Mesothelial cell of epicardium (in vitro differentiated cells): ENCODE measurements at regions not wholly inside any gene's neighbourhood (a gene's known extent, or its start where the extent isn't known, plus 50 kb on each side); places are given as distances from the start of the nearest gene placed in this dataset.
"Not testable (repeated sequence)": the region's sequence is repeated elsewhere in the genome, so short reads cannot be mapped to it uniquely, and the experiment has no call there.

Source experiments
- DNase-seq, 2 experiments: peaks; one replicate each; pipeline ENCODE4 v3.0.0; 2021; ENCODE audit warnings: low spot score in 2 of 2; ENCODE audit not compliant: unreplicated experiment in 2 of 2
- H3K27ac Mint-ChIP-seq: 2 replicates; pipeline ENCODE4 v1.8.0; 2021; ENCODE audit warnings: mixed read lengths
- H3K27me3 Mint-ChIP-seq: 2 replicates; pipeline ENCODE4 v1.8.0; 2021; ENCODE audit warnings: low read depth, mixed read lengths
- H3K36me3 Mint-ChIP-seq: 2 replicates; pipeline ENCODE4 v1.8.0; 2021; ENCODE audit warnings: mixed read lengths
- H3K4me1 Mint-ChIP-seq: 2 replicates; pipeline ENCODE4 v1.8.0; 2021; ENCODE audit warnings: mixed read lengths
- H3K4me3 Mint-ChIP-seq: 2 replicates; pipeline ENCODE4 v1.8.0; 2021; ENCODE audit warnings: mild to moderate bottlenecking, moderate library complexity, mixed read lengths
- H3K9me3 Mint-ChIP-seq: 2 replicates; pipeline ENCODE4 v1.8.0; 2021; ENCODE audit warnings: mixed read lengths

DNA sequence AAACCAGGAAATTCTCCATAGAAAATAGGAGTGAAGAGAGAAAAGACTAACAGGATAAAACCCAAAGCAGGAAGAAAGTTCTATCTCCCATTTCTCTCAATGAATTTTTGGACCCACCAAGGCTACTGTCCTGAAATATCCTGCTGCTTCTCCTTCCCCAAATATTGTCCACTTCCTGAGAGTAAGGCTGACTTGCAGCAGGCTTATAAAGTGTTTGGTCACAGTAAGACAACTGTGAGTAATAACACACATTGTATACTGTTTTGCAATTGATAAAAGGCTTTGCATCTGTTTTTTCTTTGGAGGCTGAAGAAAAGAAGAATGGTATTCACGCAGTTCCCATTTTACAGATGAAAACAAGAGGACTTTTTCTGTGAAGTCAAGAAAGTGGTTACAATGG lies 52.8 kb downstream of the FOXD4L6 start:
- not testable (repeated sequence) for H3K36me3 Mint-ChIP-seq, H3K9me3 Mint-ChIP-seq, H3K27ac Mint-ChIP-seq, DNase-seq, H3K4me1 Mint-ChIP-seq
- Mint-ChIP-seq H3K27me3 (peaks cover 57% of the 10 kb centered on the region), H3K4me3 (peak overlapping the region; percentile 61)

DNA sequence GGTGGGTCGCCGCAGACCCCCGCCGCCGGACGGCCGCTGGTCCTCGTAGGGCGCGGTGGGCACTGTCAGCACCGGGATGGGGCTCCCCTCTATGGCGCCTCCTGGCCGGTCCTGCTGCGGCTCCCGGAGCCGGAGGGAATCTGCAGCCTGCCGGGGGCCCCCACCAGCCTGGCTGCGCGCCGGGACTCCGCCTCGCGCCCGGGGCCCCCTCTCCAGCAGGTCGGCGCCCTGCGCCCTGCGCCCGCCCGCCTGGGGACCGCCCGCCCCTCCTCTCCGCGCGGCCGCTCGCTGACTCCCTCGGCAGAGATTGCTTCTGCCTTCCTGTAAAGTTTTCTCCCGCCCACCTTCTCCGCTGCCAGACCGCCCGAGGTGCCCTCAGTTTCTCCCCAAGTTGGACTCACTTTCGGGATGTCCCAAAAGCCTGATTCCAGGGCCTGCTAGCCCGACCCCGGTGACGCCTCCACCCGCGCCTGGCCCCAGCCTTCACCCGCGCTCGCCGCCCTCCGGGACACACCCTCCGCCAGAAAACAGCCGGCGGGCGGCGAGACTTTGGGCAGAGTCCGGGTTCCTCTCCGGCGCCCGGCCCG lies 54.0 kb downstream of the FOXD4L6 start:
- not testable (repeated sequence) for H3K36me3 Mint-ChIP-seq, H3K27ac Mint-ChIP-seq, H3K4me1 Mint-ChIP-seq, H3K9me3 Mint-ChIP-seq
- Mint-ChIP-seq H3K27me3 (peaks cover 57% of the 10 kb centered on the region), H3K4me3 (peak overlapping the region; percentile 61)
- peak in 1 of 2 experiments; percentile 45 for DNase-seq

DNA sequence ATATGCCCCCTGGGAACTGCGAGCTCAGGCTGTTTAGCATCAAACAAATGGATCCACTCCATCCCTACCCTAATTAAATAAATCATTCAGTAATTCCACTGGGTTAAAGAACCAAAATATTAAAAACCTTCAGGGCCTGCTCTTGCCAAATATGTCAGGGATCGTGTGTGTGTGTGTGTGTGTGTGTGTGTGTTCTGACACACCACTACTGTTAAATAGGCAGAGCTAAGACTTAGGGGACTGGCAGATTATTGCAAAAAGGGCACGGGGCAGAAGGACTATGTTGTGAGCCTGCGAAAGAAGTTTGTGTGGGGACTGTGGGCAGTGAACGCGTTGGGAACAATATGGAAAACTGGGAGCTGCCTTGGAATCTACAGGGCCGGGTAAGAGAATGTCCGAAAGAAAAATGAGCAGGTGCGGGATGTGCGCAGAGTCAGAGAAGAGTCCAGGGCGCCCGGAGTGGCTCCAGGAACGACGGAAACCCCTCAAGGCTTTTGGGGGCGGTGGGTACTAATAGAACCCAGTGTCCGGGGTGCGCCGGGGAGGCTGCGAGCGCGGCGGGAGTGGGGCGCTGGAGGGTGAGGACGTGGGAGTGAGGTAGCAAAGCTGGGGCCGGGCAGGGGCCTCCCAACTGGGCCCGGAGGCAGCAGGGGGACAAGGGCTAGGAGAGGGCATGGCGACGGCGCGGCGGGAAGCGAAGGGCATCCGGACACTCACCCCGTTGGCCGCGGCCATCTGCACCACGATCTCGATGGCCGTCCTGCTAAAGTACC lies 54.8 kb downstream of the FOXD4L6 start:
- H3K27me3 Mint-ChIP-seq = peaks cover 57% of the 10 kb centered on the region
- DNase-seq, H3K9me3 Mint-ChIP-seq, H3K36me3 Mint-ChIP-seq, H3K27ac Mint-ChIP-seq, H3K4me1 Mint-ChIP-seq: not testable (repeated sequence)
- H3K4me3 Mint-ChIP-seq = peak overlapping the region; percentile 46

DNA sequence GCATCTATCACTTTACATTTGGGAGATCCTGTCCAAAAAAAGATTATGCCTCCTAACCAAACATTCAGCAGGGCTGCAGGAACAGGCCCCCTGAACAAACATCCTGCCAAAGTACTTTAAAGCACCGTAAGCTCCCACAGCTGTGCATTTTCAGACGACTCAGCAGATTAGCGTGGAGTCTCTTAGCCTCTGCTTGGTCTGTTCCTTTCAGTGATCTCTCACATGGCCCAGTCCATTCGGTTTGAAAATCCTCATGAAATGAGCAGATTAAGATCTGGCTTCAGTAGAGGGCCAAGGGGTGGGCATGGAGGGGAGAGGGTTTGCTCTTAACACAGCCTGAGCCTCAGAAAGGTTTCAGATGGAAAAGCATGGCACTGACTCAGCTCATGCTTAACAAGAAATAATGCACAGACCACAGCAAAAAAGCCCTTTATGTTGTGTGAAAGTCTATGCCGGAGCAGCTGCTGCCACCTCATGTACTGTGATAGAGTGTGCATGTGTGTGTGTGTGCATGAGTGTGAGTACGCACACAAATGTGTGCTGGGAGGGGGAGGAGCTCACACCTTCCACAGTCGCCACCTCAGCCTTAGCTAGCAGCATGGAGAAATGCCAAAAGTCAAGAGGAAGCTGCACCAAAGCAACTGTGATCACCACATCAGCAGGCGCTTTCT lies 64.2 kb downstream of the FOXD4L6 start:
- peak overlapping the region; percentile 27 for H3K27ac Mint-ChIP-seq
- not testable (repeated sequence) for H3K4me3 Mint-ChIP-seq, H3K36me3 Mint-ChIP-seq, DNase-seq, H3K9me3 Mint-ChIP-seq, H3K4me1 Mint-ChIP-seq
- peaks cover 18% of the 10 kb centered on the region for H3K27me3 Mint-ChIP-seq

DNA sequence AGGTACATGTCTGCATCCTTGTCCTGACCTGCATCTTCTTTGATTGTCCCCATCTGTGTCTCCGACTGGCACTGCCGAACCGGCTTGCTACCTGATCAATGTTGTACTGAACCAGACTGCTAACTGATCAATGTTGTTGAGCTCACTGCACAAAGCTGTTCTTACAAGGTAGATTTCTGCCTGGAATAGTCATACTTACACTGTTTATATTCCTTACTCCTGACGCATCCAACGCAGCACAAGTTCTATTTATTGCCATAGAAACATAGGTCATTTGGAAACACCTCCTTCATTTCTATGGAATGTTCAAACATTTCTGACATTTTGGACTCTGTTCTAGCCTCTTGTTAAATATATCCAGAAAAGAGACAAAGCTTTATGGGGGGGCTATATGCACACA lies 65.2 kb downstream of the FOXD4L6 start:
- peaks cover 15% of the 10 kb centered on the region for H3K27me3 Mint-ChIP-seq
- not testable (repeated sequence) for H3K9me3 Mint-ChIP-seq, H3K27ac Mint-ChIP-seq, H3K36me3 Mint-ChIP-seq, H3K4me3 Mint-ChIP-seq, DNase-seq, H3K4me1 Mint-ChIP-seq

DNA sequence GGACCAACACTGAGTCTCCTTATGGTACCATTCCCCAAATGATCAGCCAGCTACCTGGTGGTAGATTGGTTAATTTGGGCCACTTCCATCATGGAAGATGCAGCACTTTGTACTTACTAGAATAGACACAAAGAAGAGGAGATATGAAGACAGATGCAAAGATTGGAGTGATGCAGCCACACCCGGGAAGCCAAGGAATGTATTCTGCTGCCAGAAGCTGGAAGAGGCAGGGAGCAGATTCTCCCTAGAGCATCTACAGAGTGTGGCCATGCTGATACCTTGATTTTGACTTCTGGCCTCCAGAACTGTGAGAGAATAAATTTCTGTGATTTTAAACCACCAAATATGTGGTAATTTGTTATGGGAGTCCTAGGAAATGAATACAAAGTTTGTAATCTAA lies 68.9 kb downstream of the FOXD4L6 start:
- H3K27ac Mint-ChIP-seq, DNase-seq, H3K36me3 Mint-ChIP-seq, H3K4me3 Mint-ChIP-seq, H3K4me1 Mint-ChIP-seq: not testable (repeated sequence)
- H3K9me3 Mint-ChIP-seq = peaks cover 13% of the 10 kb centered on the region
- H3K27me3 Mint-ChIP-seq = peaks cover 12% of the 10 kb centered on the region

DNA sequence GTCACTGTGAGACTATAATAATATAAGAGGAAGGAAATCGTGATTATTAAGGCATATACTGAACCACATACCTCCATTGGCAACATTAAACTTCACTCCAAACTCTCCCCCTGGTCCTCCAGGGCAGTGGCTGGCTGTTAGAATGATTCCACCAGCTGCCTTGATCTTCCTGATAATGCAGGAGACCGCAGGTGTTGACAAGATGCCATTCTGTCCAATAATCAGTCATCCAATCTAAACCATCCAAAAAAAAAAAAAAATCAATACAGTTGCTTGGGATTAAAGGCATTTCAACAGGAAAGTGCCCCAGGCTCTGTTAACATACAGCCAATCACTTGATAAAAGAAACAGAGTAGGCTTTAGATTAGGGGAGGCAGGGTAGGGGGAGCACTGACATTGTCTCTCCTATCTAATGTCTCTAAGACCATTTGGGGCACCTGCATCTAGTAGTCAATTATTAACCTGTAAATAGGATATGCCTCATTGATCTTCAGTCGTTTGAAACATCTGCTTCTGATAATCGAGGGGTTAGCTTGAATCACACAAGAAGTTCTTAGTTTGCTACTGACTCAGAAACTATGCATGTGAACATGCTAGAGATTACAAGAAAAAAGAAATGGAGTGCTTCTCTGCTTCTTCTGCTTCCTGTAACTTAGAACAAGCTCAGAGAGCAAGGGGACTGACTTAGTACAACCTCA lies 74.7 kb downstream of the FOXD4L6 start:
- H3K4me1 Mint-ChIP-seq, DNase-seq, H3K36me3 Mint-ChIP-seq, H3K27ac Mint-ChIP-seq, H3K4me3 Mint-ChIP-seq, H3K27me3 Mint-ChIP-seq: not testable (repeated sequence)
- H3K9me3 Mint-ChIP-seq = peaks cover 30% of the 10 kb centered on the region

DNA sequence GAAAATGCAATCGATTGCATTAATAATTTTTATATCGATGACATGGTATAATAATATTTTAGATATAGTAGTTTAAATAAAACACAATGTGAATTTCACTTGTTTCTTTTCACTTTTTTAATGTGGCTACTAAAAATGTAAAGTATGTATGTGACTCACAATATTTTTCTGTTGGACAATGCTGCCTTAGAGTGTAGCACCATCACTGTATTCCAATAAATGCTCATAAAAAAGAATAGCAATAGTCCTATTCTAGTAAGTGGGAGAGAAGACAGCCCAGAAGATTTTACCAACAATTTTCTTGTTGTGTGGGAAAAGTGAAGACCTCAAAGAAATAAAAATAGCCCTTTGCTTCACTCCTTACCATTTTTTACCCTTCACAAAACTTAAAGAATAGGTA lies 79.8 kb downstream of the FOXD4L6 start:
- H3K9me3 Mint-ChIP-seq = peaks cover 30% of the 10 kb centered on the region
- not testable (repeated sequence) for H3K36me3 Mint-ChIP-seq, H3K27me3 Mint-ChIP-seq, H3K4me3 Mint-ChIP-seq, H3K27ac Mint-ChIP-seq, DNase-seq, H3K4me1 Mint-ChIP-seq

DNA sequence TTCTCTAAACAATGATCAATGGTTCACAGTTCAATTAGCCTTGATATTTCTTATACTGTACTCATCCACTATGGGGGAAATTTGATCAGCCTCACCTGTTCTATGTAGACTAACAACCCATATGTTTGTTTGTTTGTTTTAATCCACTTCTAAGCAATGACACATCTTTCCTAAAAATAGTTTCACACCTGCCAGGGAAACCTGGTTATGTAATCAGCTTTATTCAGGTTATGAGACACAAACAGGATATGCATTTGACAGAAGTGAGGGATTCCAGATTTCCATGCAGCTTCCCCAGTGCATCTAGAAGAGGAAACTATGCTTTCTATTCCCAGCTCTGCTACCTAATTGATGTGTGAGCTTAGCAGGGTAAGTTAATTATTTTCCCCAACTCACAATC lies 80.7 kb downstream of the FOXD4L6 start:
- H3K27ac Mint-ChIP-seq, H3K36me3 Mint-ChIP-seq, H3K4me3 Mint-ChIP-seq, H3K4me1 Mint-ChIP-seq, DNase-seq, H3K27me3 Mint-ChIP-seq: not testable (repeated sequence)
- H3K9me3 Mint-ChIP-seq = peaks cover 38% of the 10 kb centered on the region

DNA sequence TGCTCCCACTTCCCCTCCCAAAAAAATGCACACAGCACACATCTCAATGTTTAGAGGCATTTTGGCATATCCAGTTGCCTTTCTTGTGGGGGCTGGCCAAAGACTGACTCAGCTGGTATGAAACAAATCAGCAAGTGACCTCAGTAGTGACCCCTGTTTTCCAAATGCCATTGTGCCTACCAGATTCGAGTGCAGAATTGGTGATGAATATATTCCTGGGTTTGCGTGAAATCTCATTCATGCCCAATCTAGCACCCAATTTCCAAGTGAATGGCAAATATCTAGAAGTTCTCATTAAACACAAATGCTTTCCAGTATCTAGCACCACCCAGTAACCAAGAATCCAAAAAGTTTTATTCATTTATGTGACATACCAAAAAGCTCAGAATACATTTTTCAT lies 83.6 kb downstream of the FOXD4L6 start:
- not testable (repeated sequence) for H3K27ac Mint-ChIP-seq, H3K27me3 Mint-ChIP-seq, H3K4me3 Mint-ChIP-seq, H3K36me3 Mint-ChIP-seq, H3K4me1 Mint-ChIP-seq, DNase-seq
- peaks cover 42% of the 10 kb centered on the region for H3K9me3 Mint-ChIP-seq

DNA sequence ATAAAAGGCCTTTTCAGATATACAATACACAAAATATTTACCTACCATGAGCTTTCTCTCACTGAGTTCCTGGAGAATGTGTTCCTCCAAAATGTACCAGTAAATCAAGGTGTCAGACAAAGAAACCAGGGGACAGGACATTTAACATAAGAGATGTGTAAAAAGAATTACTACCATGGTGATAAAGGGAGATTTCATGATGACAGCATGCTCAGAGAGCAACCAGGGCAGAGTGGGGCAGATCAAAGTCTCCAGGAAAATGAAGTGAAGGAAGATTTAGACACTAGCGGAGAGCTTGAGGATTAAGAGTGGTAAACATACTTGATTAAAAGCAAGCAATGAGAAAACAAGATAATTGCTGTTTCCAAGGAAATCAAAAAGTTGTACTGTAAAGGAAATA lies 85.0 kb downstream of the FOXD4L6 start:
- DNase-seq, H3K36me3 Mint-ChIP-seq, H3K4me3 Mint-ChIP-seq, H3K27me3 Mint-ChIP-seq, H3K27ac Mint-ChIP-seq, H3K4me1 Mint-ChIP-seq: not testable (repeated sequence)
- peaks cover 30% of the 10 kb centered on the region for H3K9me3 Mint-ChIP-seq

DNA sequence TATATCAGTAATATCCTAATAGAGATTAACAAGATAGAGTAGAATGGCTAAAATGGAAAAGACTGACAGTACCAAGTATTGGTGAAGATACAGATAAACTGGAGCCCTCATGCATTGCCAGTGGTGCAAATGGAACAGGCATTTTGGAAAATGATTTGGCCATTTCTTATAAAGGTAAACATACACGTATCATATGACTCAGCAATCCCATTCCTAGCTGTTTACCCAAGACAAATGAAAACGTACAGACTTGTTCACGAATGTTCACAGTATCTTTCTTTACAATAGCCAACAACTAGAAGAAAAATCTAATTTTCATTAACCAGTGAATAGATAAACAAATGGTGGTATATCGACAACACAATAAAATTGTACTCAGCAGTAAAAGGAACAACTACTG lies 86.4 kb downstream of the FOXD4L6 start:
- DNase-seq, H3K4me1 Mint-ChIP-seq, H3K27me3 Mint-ChIP-seq, H3K4me3 Mint-ChIP-seq, H3K36me3 Mint-ChIP-seq, H3K27ac Mint-ChIP-seq: not testable (repeated sequence)
- peaks cover 30% of the 10 kb centered on the region for H3K9me3 Mint-ChIP-seq

DNA sequence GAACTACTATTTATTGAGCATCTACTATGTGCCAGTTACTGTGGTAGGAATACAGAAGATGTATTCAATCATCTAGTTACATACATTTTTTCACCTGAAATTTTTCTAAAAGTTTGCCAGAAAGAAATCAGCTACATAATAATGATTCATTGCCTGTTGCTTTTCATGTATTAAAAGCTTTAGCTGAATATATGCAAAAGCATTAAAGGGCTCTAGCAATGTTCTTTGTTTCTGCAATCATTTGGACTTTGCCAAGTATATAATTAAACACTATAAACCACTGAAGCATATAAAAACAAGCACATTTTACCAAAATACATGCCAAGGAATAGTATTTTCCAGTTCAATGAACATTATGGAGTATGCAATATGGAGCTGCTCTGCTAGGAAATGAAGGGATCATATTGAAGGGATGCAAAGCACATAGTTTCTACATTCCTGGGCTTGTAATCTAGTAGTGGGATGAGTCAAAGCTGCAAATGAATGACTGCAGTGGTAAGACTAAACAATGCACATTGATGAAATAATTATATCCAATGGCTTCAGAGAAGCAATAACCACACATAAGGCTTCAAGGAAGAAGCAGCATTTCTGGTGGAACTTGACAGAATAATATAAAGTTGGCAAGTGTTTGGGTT lies 87.7 kb downstream of the FOXD4L6 start:
- not testable (repeated sequence) for H3K27me3 Mint-ChIP-seq, DNase-seq, H3K36me3 Mint-ChIP-seq, H3K27ac Mint-ChIP-seq, H3K4me3 Mint-ChIP-seq, H3K4me1 Mint-ChIP-seq
- peaks cover 35% of the 10 kb centered on the region for H3K9me3 Mint-ChIP-seq
